H9 (cell line): ENCODE measurements at regions not wholly inside any gene's neighbourhood (a gene's known extent, or its start where the extent isn't known, plus 50 kb on each side); places are given as distances from the start of the nearest gene placed in this dataset.

Experiments used
- DNase-seq: peaks from one replicate; pipeline ENCODE4 v3.0.0-alpha.2; 2017
- H2AFZ ChIP-seq: one replicate; pipeline ENCODE4 v1.6.1; 2013; ENCODE audit warnings: mild to moderate bottlenecking, low read length, control low read depth, moderate library complexity
- H2AK5ac ChIP-seq: 2 replicates; pipeline ENCODE4 v1.6.1; 2013; ENCODE audit warnings: low read length, control low read depth, mixed read lengths; ENCODE audit not compliant: insufficient read length
- H2BK120ac ChIP-seq: one replicate; pipeline ENCODE4 v1.6.1; 2013; ENCODE audit warnings: low read depth, mild to moderate bottlenecking, low read length, control low read depth, inconsistent platforms; ENCODE audit not compliant: poor library complexity, severe bottlenecking
- H2BK12ac ChIP-seq: 2 replicates; pipeline ENCODE4 v1.6.1; 2013; ENCODE audit warnings: low read length, control low read depth, mixed read lengths, low read depth; ENCODE audit not compliant: insufficient read length
- H2BK15ac ChIP-seq: 2 replicates; pipeline ENCODE4 v1.6.1; 2013; ENCODE audit warnings: low read depth, low read length, control low read depth
- H2BK20ac ChIP-seq: one replicate; pipeline ENCODE4 v1.6.1; 2013; ENCODE audit warnings: low read depth, mild to moderate bottlenecking, low read length, control low read depth, inconsistent platforms; ENCODE audit not compliant: poor library complexity, severe bottlenecking
- H2BK5ac ChIP-seq: 2 replicates; pipeline ENCODE4 v1.6.1; 2013; ENCODE audit warnings: low read length, control low read depth, mixed read lengths; ENCODE audit not compliant: insufficient read length
- H3K14ac ChIP-seq: 2 replicates; pipeline ENCODE4 v1.6.1; 2013; ENCODE audit warnings: low read length, control low read depth; ENCODE audit not compliant: insufficient read depth
- H3K18ac ChIP-seq: 2 replicates; pipeline ENCODE4 v1.6.1; 2013; ENCODE audit warnings: low read depth, mild to moderate bottlenecking, mixed read lengths, low read length, control low read depth; ENCODE audit not compliant: insufficient read length
- H3K23ac ChIP-seq: 2 replicates; pipeline ENCODE4 v1.6.1; 2013; ENCODE audit warnings: low read length, control low read depth, mixed read lengths, low read depth; ENCODE audit not compliant: insufficient read length
- H3K23me2 ChIP-seq: 2 replicates; pipeline ENCODE4 v1.6.1; 2013; ENCODE audit warnings: low read depth, mild to moderate bottlenecking, mixed read lengths, low read length, control low read depth; ENCODE audit not compliant: insufficient read length, poor library complexity, severe bottlenecking
- H3K27ac ChIP-seq: 2 replicates; pipeline ENCODE4 v1.5.1; 2013; ENCODE audit warnings: low read length, control low read depth, mixed read lengths, low read depth; ENCODE audit not compliant: insufficient read length
- H3K27me3 ChIP-seq: 2 replicates; pipeline ENCODE4 v1.6.1; 2013; ENCODE audit warnings: low read length, control low read depth, inconsistent platforms; ENCODE audit not compliant: insufficient read depth
- H3K4ac ChIP-seq: 2 replicates; pipeline ENCODE4 v1.6.1; 2013; ENCODE audit warnings: low read depth, mild to moderate bottlenecking, control low read depth, inconsistent platforms, low read length, moderate library complexity
- H3K4me1 ChIP-seq: 2 replicates; pipeline ENCODE4 v1.6.1; 2013; ENCODE audit warnings: low read length, control low read depth, inconsistent platforms; ENCODE audit not compliant: insufficient read depth
- H3K4me2 ChIP-seq: 2 replicates; pipeline ENCODE4 v1.6.1; 2013; ENCODE audit warnings: low read length, control low read depth, mixed read lengths; ENCODE audit not compliant: insufficient read length, insufficient read depth
- H3K56ac ChIP-seq: 2 replicates; pipeline ENCODE4 v1.6.1; 2013; ENCODE audit warnings: low read depth, mild to moderate bottlenecking, mixed read lengths, low read length, control low read depth; ENCODE audit not compliant: insufficient read length
- H3K79me1 ChIP-seq: 2 replicates; pipeline ENCODE4 v1.6.1; 2013; ENCODE audit warnings: low read depth, mild to moderate bottlenecking, moderate library complexity, low read length, control low read depth, inconsistent platforms; ENCODE audit not compliant: insufficient read depth, poor library complexity, severe bottlenecking
- H3K79me2 ChIP-seq: 2 replicates; pipeline ENCODE4 v1.6.1; 2013; ENCODE audit warnings: low read length, control low read depth, inconsistent platforms; ENCODE audit not compliant: insufficient read depth
- H3K9ac ChIP-seq: 2 replicates; pipeline ENCODE4 v1.6.1; 2013; ENCODE audit warnings: low read length, control low read depth, mixed read lengths; ENCODE audit not compliant: insufficient read length; ENCODE audit errors: extremely low read depth
- H3K9me3 ChIP-seq: one replicate; pipeline ENCODE4 v1.6.1; 2013; ENCODE audit warnings: low read depth, low read length, inconsistent platforms; ENCODE audit not compliant: control insufficient read depth
- H3T11ph ChIP-seq: one replicate; pipeline ENCODE4 v1.6.1; 2013; ENCODE audit warnings: mild to moderate bottlenecking, low read length, control low read depth, inconsistent platforms
- H4K20me1 ChIP-seq: one replicate; pipeline ENCODE4 v1.6.1; 2013; ENCODE audit not compliant: control insufficient read depth, insufficient read length, insufficient read depth
- H4K5ac ChIP-seq: 2 replicates; pipeline ENCODE4 v1.6.1; 2013; ENCODE audit warnings: low read depth, mild to moderate bottlenecking, mixed read lengths, low read length, control low read depth; ENCODE audit not compliant: insufficient read length
- H4K8ac ChIP-seq: replicated peaks from 2 replicates; pipeline ENCODE4 v1.6.1; 2013; ENCODE audit warnings: low read length, control low read depth, mixed read lengths, low read depth; ENCODE audit not compliant: insufficient read length
- H4K91ac ChIP-seq: 2 replicates; pipeline ENCODE4 v1.6.1; 2013; ENCODE audit warnings: low read depth, mild to moderate bottlenecking, moderate library complexity, mixed read lengths, low read length, control low read depth; ENCODE audit not compliant: insufficient read length
- H3K27ac Mint-ChIP-seq, 3 experiments: 2 replicates in 2 of 3; 3 replicates in 1 of 3; pipeline ENCODE4 v1.8.0; 2020 to 2021; ENCODE audit warnings: mixed read lengths in 3 of 3, mild to moderate bottlenecking in 1 of 3, moderate library complexity in 1 of 3
- H3K27me3 Mint-ChIP-seq: 2 replicates; pipeline ENCODE4 v1.8.0; 2021; ENCODE audit warnings: low read depth, mild to moderate bottlenecking, moderate library complexity, mixed read lengths
- H3K36me3 Mint-ChIP-seq, 3 experiments: 2 replicates in 2 of 3; 3 replicates in 1 of 3; pipeline ENCODE4 v1.8.0; 2020 to 2021; ENCODE audit warnings: low read depth in 3 of 3, mixed read lengths in 3 of 3; ENCODE audit not compliant: insufficient read depth in 1 of 3
- H3K4me1 Mint-ChIP-seq, 2 experiments: 2 replicates each; pipeline ENCODE4 v1.8.0; 2020; ENCODE audit warnings: mixed read lengths in 2 of 2
- H3K4me3 Mint-ChIP-seq, 2 experiments: 2 replicates in 1 of 2; 3 replicates in 1 of 2; pipeline ENCODE4 v1.8.0; 2020 to 2021; ENCODE audit warnings: mild to moderate bottlenecking in 2 of 2, mixed read lengths in 2 of 2, moderate library complexity in 1 of 2
- H3K9me3 Mint-ChIP-seq, 2 experiments: 2 replicates in 1 of 2; 3 replicates in 1 of 2; pipeline ENCODE4 v1.8.0; 2020; ENCODE audit warnings: mild to moderate bottlenecking in 2 of 2, mixed read lengths in 2 of 2, moderate library complexity in 1 of 2
- CTCF ChIP-seq: fragments of 200-600 bp; sonication (generic); conservative IDR thresholded peaks from 3 replicates; pipeline ENCODE4 v1.8.0; 2021; ENCODE audit warnings: antibody characterized with exemption, mild to moderate bottlenecking
- WGBS: extraction: QIAGEN DNeasy Blood & Tissue Kit; methylation state at CpG from one replicate; pipeline ENCODE4 v1.1.7; 2013; ENCODE audit warnings: missing lambda C conversion rate, low lambda C conversion rate, mixed read lengths; ENCODE audit not compliant: insufficient read length; ENCODE audit errors: extremely low coverage; 5-methylcytosine and 5-hydroxymethylcytosine counted together

DNA sequence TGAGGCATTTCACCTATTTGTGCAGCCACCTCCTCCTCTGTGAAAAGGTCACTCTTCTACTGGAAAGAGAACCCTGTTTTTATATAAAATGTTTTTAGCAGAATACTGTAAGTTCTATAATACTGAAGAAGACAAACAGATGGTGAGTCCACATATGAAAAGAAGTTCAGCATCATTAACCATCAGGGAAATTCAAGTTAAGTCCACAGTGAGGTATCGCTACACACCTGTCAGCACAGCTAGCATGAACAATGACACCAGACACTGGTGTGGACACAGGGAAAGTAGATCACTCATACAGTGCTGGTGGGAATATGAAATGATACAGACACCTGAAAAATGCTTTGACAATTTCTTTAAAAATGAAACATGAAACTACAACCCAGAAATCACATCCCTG, 133.0 kb downstream of the MAD2L1 start:
- no peak overlapping the region for H4K8ac ChIP-seq
- no peak overlapping the region for H3K56ac ChIP-seq
- H3K9me3 ChIP-seq = no peaks in the 10 kb centered on the region
- Mint-ChIP-seq H3K4me1 (no peaks in the 10 kb centered on the region), H3K4me3 (no peak overlapping the region), H3K36me3 (no peaks in the 10 kb centered on the region), H3K9me3 (no peaks in the 10 kb centered on the region), H3K27me3 (no peaks in the 10 kb centered on the region; the same call in 1 of the 2 replicates), H3K27ac (no peak overlapping the region)
- H2BK20ac ChIP-seq = no peak overlapping the region
- H3K79me1 ChIP-seq = no peaks in the 10 kb centered on the region
- no peaks in the 10 kb centered on the region for H3K27me3 ChIP-seq
- H3K27ac ChIP-seq = no peak overlapping the region
- no peaks in the 10 kb centered on the region for H3K23me2 ChIP-seq
- H3K23ac ChIP-seq = no peak overlapping the region
- no peaks in the 10 kb centered on the region for H4K20me1 ChIP-seq
- H3K18ac ChIP-seq = no peak overlapping the region
- no peaks in the 10 kb centered on the region for H3K4me1 ChIP-seq
- no peaks in the 10 kb centered on the region for H3K79me2 ChIP-seq
- H2BK12ac ChIP-seq = no peak overlapping the region
- H3K4ac ChIP-seq = no peak overlapping the region
- no peak overlapping the region for H2BK5ac ChIP-seq
- no peak overlapping the region for H2BK120ac ChIP-seq
- no peak for DNase-seq
- H3K4me2 ChIP-seq = no peak overlapping the region
- H2AFZ ChIP-seq = no peak overlapping the region
- H3K14ac ChIP-seq = no peak overlapping the region
- no CpG with 5 or more reads among the region's 1 CpG for WGBS
- no peak overlapping the region for H3K9ac ChIP-seq
- TF ChIP-seq CTCF = no peak
- H3T11ph ChIP-seq = no peak overlapping the region
- H2AK5ac ChIP-seq = no peak overlapping the region
- H2BK15ac ChIP-seq = no peak overlapping the region
- H4K5ac ChIP-seq = no peak overlapping the region
- no peak overlapping the region for H4K91ac ChIP-seq
